ENCODE measurements at regions not wholly inside any gene's neighbourhood (a gene's known extent, or its start where the extent isn't known, plus 50 kb on each side); places are given as distances from the start of the nearest gene placed in this dataset.
"Not testable (repeated sequence)": the region's sequence is repeated elsewhere in the genome, so short reads cannot be mapped to it uniquely, and the experiment has no call there.

- intact Hi-C loops (cut with DNase I; ENCODE audit: low total_unique reads) (no loop called here), in situ Hi-C loops (cut with MboI; ENCODE audit: low pct_ligation_motif_present in 1 of 4, low pct_unique_long_range_greater_than_20kb in 1 of 4, low sequenced_read_pairs in 3 of 4) (no loop called here)
- 83 to 88% methylated on average over 1 to 2 of the region's 2 CpGs for WGBS, 2 donors (ENCODE audit: low coverage in 1 of 2)
- Histone ChIP-seq H3K36me3 (no peaks in the 10 kb centered on the region), H3K27me3 (no peaks in the 10 kb centered on the region), H3K27ac (no peak overlapping the region), H3K9me3 (peaks cover 0 to 6% of the 10 kb centered on the region in 2 donors), H3K4me1 (no peaks in the 10 kb centered on the region), H3K4me3 (no peak overlapping the region)
- DNase-seq, result no peak
- TF ChIP-seq POLR2A (IDR thresholded peaks at IDR 0.05) (no peak), EP300 (IDR thresholded peaks at IDR 0.05; ENCODE audit: low read depth) (no peak), POLR2AphosphoS5 (IDR thresholded peaks at IDR 0.05) (no peak), CTCF (IDR thresholded peaks at IDR 0.05) (no peak)
Observed at GRCh38 chr9:111271047-111271446, 59.0 kb downstream of the OR2K2 start.

GRCh38 chr9:111266024-111266423 lies 64.0 kb downstream of the OR2K2 start:
- H3K4me1 ChIP-seq; H3K4me3 ChIP-seq; DNase-seq; in situ Hi-C loops (cut with MboI; ENCODE audit: low pct_ligation_motif_present in 1 of 4, low pct_unique_long_range_greater_than_20kb in 1 of 4, low sequenced_read_pairs in 3 of 4); H3K27me3 ChIP-seq; intact Hi-C loops (cut with DNase I; ENCODE audit: low total_unique reads); H3K36me3 ChIP-seq; H3K27ac ChIP-seq: not testable (repeated sequence)
- H3K9me3 ChIP-seq, result peaks cover 0 to 12% of the 10 kb centered on the region in 2 donors
- WGBS, 2 donors (ENCODE audit: low coverage in 1 of 2), result 85% methylated on average over 5 of the region's 5 CpGs; no CpG with 5 or more reads in 1 of the 2 donors

- H3K9me3 ChIP-seq, result peaks cover 0 to 12% of the 10 kb centered on the region in 2 donors
- H3K27ac ChIP-seq, result no peak overlapping the region
- no peak overlapping the region for H3K4me3 ChIP-seq
- TF ChIP-seq CTCF (IDR thresholded peaks at IDR 0.05) (no peak), EP300 (IDR thresholded peaks at IDR 0.05; ENCODE audit: low read depth) (no peak), POLR2A (IDR thresholded peaks at IDR 0.05) (no peak), POLR2AphosphoS5 (IDR thresholded peaks at IDR 0.05) (no peak)
- H3K4me1 ChIP-seq, result no peaks in the 10 kb centered on the region
- intact Hi-C loops (cut with DNase I; ENCODE audit: low total_unique reads), result no loop called here
- H3K36me3 ChIP-seq, result no peaks in the 10 kb centered on the region
- in situ Hi-C loops (cut with MboI; ENCODE audit: low pct_ligation_motif_present in 1 of 4, low pct_unique_long_range_greater_than_20kb in 1 of 4, low sequenced_read_pairs in 3 of 4), result no loop called here
- 57 to 70% methylated on average over 7 of the region's 7 CpGs for WGBS, 2 donors (ENCODE audit: low coverage in 1 of 2)
- no peak for DNase-seq
- H3K27me3 ChIP-seq, result no peaks in the 10 kb centered on the region
Observed at GRCh38 chr9:111263116-111263515, 66.9 kb downstream of the OR2K2 start.

- no peak overlapping the region for H3K4me3 ChIP-seq
- H3K4me1 ChIP-seq, result no peaks in the 10 kb centered on the region
- 70 to 82% methylated on average over 1 of the region's 1 CpG for WGBS, 2 donors (ENCODE audit: low coverage in 1 of 2)
- no peak overlapping the region for H3K27ac ChIP-seq
- no peaks in the 10 kb centered on the region for H3K9me3 ChIP-seq
- TF ChIP-seq EP300 (IDR thresholded peaks at IDR 0.05; ENCODE audit: low read depth) (no peak), POLR2AphosphoS5 (IDR thresholded peaks at IDR 0.05) (no peak), POLR2A (IDR thresholded peaks at IDR 0.05) (no peak), CTCF (IDR thresholded peaks at IDR 0.05) (no peak)
- no peaks in the 10 kb centered on the region for H3K27me3 ChIP-seq
- in situ Hi-C loops (cut with MboI; ENCODE audit: low pct_ligation_motif_present in 1 of 4, low pct_unique_long_range_greater_than_20kb in 1 of 4, low sequenced_read_pairs in 3 of 4), result no loop called here
- intact Hi-C loops (cut with DNase I; ENCODE audit: low total_unique reads), result no loop called here
- no peak for DNase-seq
- no peaks in the 10 kb centered on the region for H3K36me3 ChIP-seq
Observed at GRCh38 chr9:111258875-111259271, 71.2 kb downstream of the OR2K2 start.

GRCh38 chr9:111258209-111258874 lies 71.7 kb downstream of the OR2K2 start:
- 36 to 40% methylated on average over 1 of the region's 1 CpG for WGBS, 2 donors (ENCODE audit: low coverage in 1 of 2)
- Histone ChIP-seq H3K4me3 (no peak overlapping the region), H3K4me1 (no peaks in the 10 kb centered on the region), H3K27me3 (no peaks in the 10 kb centered on the region), H3K36me3 (no peaks in the 10 kb centered on the region), H3K27ac (no peak overlapping the region), H3K9me3 (no peaks in the 10 kb centered on the region)
- in situ Hi-C loops (cut with MboI; ENCODE audit: low pct_ligation_motif_present in 1 of 4, low pct_unique_long_range_greater_than_20kb in 1 of 4, low sequenced_read_pairs in 3 of 4) (no loop called here), intact Hi-C loops (cut with DNase I; ENCODE audit: low total_unique reads) (no loop called here)
- TF ChIP-seq CTCF (IDR thresholded peaks at IDR 0.05), result no peak
- TF ChIP-seq EP300 (IDR thresholded peaks at IDR 0.05; ENCODE audit: low read depth), result no peak
- TF ChIP-seq POLR2AphosphoS5 (IDR thresholded peaks at IDR 0.05), result no peak
- TF ChIP-seq POLR2A (IDR thresholded peaks at IDR 0.05), result no peak
- no peak for DNase-seq

Data from transverse colon (tissue), 4 donors.